HG03460 (cell line): ENCODE measurements at regions not wholly inside any gene's neighbourhood (a gene's known extent, or its start where the extent isn't known, plus 50 kb on each side); places are given as distances from the start of the nearest gene placed in this dataset.
A peak's percentile ranks its signal among the peaks of the same experiment; 100 is the strongest.
"Not testable (repeated sequence)": the region's sequence is repeated elsewhere in the genome, so short reads cannot be mapped to it uniquely, and the experiment has no call there.

Experiments used
- ATAC-seq: cut with Tn5 transposase; IDR thresholded peaks from one replicate; pipeline ENCODE4 v1.9.1; 2021; ENCODE audit not compliant: unreplicated experiment

DNA sequence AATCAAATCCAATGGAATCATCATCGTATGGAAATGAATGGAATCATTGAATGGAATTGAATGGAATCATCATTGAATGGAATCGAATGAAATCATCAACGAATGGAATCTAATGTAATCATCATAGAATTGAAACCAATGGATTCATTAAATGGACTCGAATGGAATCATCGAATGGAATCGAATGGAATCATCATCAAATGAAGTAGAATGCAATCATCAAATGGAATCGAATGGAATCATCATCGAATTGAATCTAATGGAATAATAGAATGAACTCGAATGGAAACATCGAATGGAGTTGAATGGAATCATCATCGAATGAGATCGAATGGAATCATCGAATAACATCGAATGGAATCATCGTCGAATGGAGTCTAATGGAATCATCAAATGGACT, 232.8 kb downstream of the SHCBP1 start:
- not testable (repeated sequence) for ATAC-seq

GRCh38 chr16:46387720-46388119, 233.5 kb downstream of the SHCBP1 start:
- not testable (repeated sequence) for ATAC-seq

GRCh38 chr16:46386805-46387620, 234.2 kb downstream of the SHCBP1 start:
- peak; percentile 8 for ATAC-seq

- not testable (repeated sequence) for ATAC-seq
Measured at GRCh38 chr16:46386110-46386771, 234.9 kb downstream of the SHCBP1 start.

- not testable (repeated sequence) for ATAC-seq
Measured at GRCh38 chr16:46384285-46385061, 236.7 kb downstream of the SHCBP1 start.

DNA sequence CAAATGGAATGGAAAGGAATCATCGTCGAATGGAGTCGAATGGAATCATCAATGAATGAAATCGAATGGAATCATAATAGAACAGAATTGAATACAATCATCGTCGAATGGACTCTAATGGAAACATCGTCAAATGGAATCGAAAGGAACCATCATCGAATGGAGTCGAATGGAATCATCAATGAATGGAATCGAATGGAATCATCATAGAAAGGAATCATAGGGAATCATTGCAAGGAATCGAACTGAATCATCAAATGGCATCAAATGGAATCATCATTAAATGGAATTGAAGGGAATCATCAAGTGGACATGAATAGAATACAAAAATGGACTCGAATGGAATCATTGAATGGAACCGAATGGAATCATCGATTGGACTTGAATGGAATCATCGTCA, 237.6 kb downstream of the SHCBP1 start:
- not testable (repeated sequence) for ATAC-seq

GRCh38 chr16:46382791-46383541, 238.2 kb downstream of the SHCBP1 start:
- ATAC-seq, result not testable (repeated sequence)

DNA sequence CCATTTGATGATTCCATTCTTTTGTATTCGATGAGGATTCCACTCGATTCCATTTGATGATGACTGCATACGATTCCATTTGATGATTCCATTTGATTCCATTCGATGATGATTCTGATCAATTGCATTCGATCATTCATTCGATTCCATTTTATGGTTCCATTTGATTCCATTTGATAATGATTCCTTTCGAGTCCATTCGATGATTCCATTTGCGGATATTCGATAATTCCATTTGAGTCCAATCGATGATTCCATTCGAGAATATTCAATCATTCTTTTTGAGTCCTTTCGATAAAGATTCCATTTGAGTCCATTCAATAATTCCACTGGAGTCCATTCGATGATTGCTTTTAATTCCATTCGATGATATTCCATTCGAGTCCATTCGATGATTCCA, 239.1 kb downstream of the SHCBP1 start:
- not testable (repeated sequence) for ATAC-seq

DNA sequence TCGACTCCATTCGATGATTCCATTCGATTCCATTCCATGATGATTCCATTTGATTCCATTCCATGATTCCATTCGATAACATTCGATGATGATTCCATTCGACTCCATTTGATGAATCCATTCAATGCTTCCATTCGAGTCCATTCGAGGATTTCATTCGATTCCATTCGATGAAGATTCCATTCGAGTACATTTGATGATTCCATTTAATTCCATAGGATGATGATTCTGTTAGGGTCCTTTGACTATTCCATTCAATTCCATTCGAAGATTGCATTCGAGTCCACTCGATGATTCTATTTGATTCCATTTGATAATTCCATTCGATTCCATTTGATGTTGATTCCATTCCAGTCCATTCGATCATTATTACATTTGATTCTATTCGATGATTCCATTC, 239.8 kb downstream of the SHCBP1 start:
- ATAC-seq, result not testable (repeated sequence)
